ENCODE measurements at regions not wholly inside any gene's neighbourhood (a gene's known extent, or its start where the extent isn't known, plus 50 kb on each side); places are given as distances from the start of the nearest gene placed in this dataset.

GRCh38 chr10:100684688-100685235 lies 60.6 kb upstream of the PAX2 start:
- WGBS (ENCODE audit: insufficient coverage) = 7% methylated on average over 9 of the region's 9 CpGs
- H3K9me3 ChIP-seq (ENCODE audit: control extremely low read depth in 1 of 5, control insufficient read depth in 4 of 5, insufficient read depth in 2 of 5, low read depth in 1 of 5, low read length in 4 of 5) = no peaks in the 10 kb centered on the region
- no peak overlapping the region for H3K27ac ChIP-seq (ENCODE audit: insufficient read depth in 1 of 2, low read depth in 1 of 2, low read length in 2 of 2, poor library complexity in 1 of 2, severe bottlenecking in 2 of 2)
- H3K4me1 ChIP-seq (ENCODE audit: control extremely low read depth in 1 of 4, control insufficient read depth in 4 of 4, insufficient read depth in 4 of 4, low read length in 3 of 4) = peaks cover 0 to 2% (median 0%) of the 10 kb centered on the region in 4 experiments
- no peak for DNase-seq
- H3K36me3 ChIP-seq (ENCODE audit: control insufficient read depth in 4 of 4, insufficient read depth in 4 of 4, low read length in 3 of 4) = no peaks in the 10 kb centered on the region
- ChIA-PET CTCF (interaction anchor here (0.9 kb wide), 1 partner anchor 13 kb away, joined by 3 read pairs; no protein-coding TSS in a partner anchor), POLR2A (no interaction called here)
- H3K4me3 ChIP-seq (ENCODE audit: control insufficient read depth in 1 of 7, extremely low read depth in 1 of 7, insufficient read depth in 4 of 7, low read depth in 2 of 7, low read length in 6 of 7) = no peak overlapping the region
- H3K27me3 ChIP-seq (replicated peaks in 2 of 5; ENCODE audit: control insufficient read depth in 4 of 5, insufficient read depth in 5 of 5, low read length in 4 of 5) = peaks cover 22 to 100% (median 52%) of the 10 kb centered on the region in 5 experiments

- no peaks in the 10 kb centered on the region for H3K36me3 ChIP-seq (ENCODE audit: control insufficient read depth in 4 of 4, insufficient read depth in 4 of 4, low read length in 3 of 4)
- H3K4me1 ChIP-seq (ENCODE audit: control extremely low read depth in 1 of 4, control insufficient read depth in 4 of 4, insufficient read depth in 4 of 4, low read length in 3 of 4) = peaks cover 0 to 2% (median 0%) of the 10 kb centered on the region in 4 experiments
- WGBS (ENCODE audit: insufficient coverage) = 59% methylated on average over 6 of the region's 6 CpGs
- H3K27me3 ChIP-seq (replicated peaks in 2 of 5; ENCODE audit: control insufficient read depth in 4 of 5, insufficient read depth in 5 of 5, low read length in 4 of 5) = peaks cover 19 to 100% (median 52%) of the 10 kb centered on the region in 5 experiments
- H3K27ac ChIP-seq (ENCODE audit: insufficient read depth in 1 of 2, low read depth in 1 of 2, low read length in 2 of 2, poor library complexity in 1 of 2, severe bottlenecking in 2 of 2) = no peak overlapping the region
- H3K4me3 ChIP-seq (ENCODE audit: control insufficient read depth in 1 of 7, extremely low read depth in 1 of 7, insufficient read depth in 4 of 7, low read depth in 2 of 7, low read length in 6 of 7) = no peak overlapping the region
- no peaks in the 10 kb centered on the region for H3K9me3 ChIP-seq (ENCODE audit: control extremely low read depth in 1 of 5, control insufficient read depth in 4 of 5, insufficient read depth in 2 of 5, low read depth in 1 of 5, low read length in 4 of 5)
- no peak for DNase-seq
- ChIA-PET CTCF (interaction anchor here (0.9 kb wide), 1 partner anchor 13 kb away, joined by 3 read pairs; no protein-coding TSS in a partner anchor), POLR2A (no interaction called here)
These were observed 60.1 kb upstream of the PAX2 start for GRCh38 chr10:100685331-100685730.

- POLR2A ChIA-PET = no interaction called here
- Histone ChIP-seq H3K27me3 (replicated peaks in 2 of 5; ENCODE audit: control insufficient read depth in 4 of 5, insufficient read depth in 5 of 5, low read length in 4 of 5) (peaks cover 12 to 99% (median 52%) of the 10 kb centered on the region in 5 experiments), H3K27ac (ENCODE audit: insufficient read depth in 1 of 2, low read depth in 1 of 2, low read length in 2 of 2, poor library complexity in 1 of 2, severe bottlenecking in 2 of 2) (no peak overlapping the region), H3K36me3 (ENCODE audit: control insufficient read depth in 4 of 4, insufficient read depth in 4 of 4, low read length in 3 of 4) (no peaks in the 10 kb centered on the region), H3K9me3 (ENCODE audit: control extremely low read depth in 1 of 5, control insufficient read depth in 4 of 5, insufficient read depth in 2 of 5, low read depth in 1 of 5, low read length in 4 of 5) (no peaks in the 10 kb centered on the region), H3K4me1 (ENCODE audit: control extremely low read depth in 1 of 4, control insufficient read depth in 4 of 4, insufficient read depth in 4 of 4, low read length in 3 of 4) (no peaks in the 10 kb centered on the region), H3K4me3 (ENCODE audit: control insufficient read depth in 1 of 7, extremely low read depth in 1 of 7, insufficient read depth in 4 of 7, low read depth in 2 of 7, low read length in 6 of 7) (no peak overlapping the region)
- CTCF ChIA-PET = no interaction called here
- DNase-seq = no peak
- WGBS (ENCODE audit: insufficient coverage) = 32% methylated on average over 15 of the region's 28 CpGs
These were observed 58.0 kb upstream of the PAX2 start for GRCh38 chr10:100687143-100688003.

- Histone ChIP-seq H3K27me3 (replicated peaks in 2 of 5; ENCODE audit: control insufficient read depth in 4 of 5, insufficient read depth in 5 of 5, low read length in 4 of 5) (peaks cover 7 to 92% (median 48%) of the 10 kb centered on the region in 5 experiments), H3K4me1 (ENCODE audit: control extremely low read depth in 1 of 4, control insufficient read depth in 4 of 4, insufficient read depth in 4 of 4, low read length in 3 of 4) (no peaks in the 10 kb centered on the region), H3K9me3 (ENCODE audit: control extremely low read depth in 1 of 5, control insufficient read depth in 4 of 5, insufficient read depth in 2 of 5, low read depth in 1 of 5, low read length in 4 of 5) (no peaks in the 10 kb centered on the region), H3K4me3 (ENCODE audit: control insufficient read depth in 1 of 7, extremely low read depth in 1 of 7, insufficient read depth in 4 of 7, low read depth in 2 of 7, low read length in 6 of 7) (no peak overlapping the region), H3K27ac (ENCODE audit: insufficient read depth in 1 of 2, low read depth in 1 of 2, low read length in 2 of 2, poor library complexity in 1 of 2, severe bottlenecking in 2 of 2) (no peak overlapping the region), H3K36me3 (ENCODE audit: control insufficient read depth in 4 of 4, insufficient read depth in 4 of 4, low read length in 3 of 4) (no peaks in the 10 kb centered on the region)
- WGBS (ENCODE audit: insufficient coverage) = 22% methylated on average over 4 of the region's 6 CpGs
- no peak for DNase-seq
- ChIA-PET POLR2A (no interaction called here), CTCF (no interaction called here)
These were observed 57.2 kb upstream of the PAX2 start for GRCh38 chr10:100688201-100688600.

- 43% methylated on average over 1 of the region's 5 CpGs for WGBS (ENCODE audit: insufficient coverage)
- Histone ChIP-seq H3K4me1 (ENCODE audit: control extremely low read depth in 1 of 4, control insufficient read depth in 4 of 4, insufficient read depth in 4 of 4, low read length in 3 of 4) (peaks cover 0 to 6% (median 3%) of the 10 kb centered on the region in 4 experiments), H3K4me3 (ENCODE audit: control insufficient read depth in 1 of 7, extremely low read depth in 1 of 7, insufficient read depth in 4 of 7, low read depth in 2 of 7, low read length in 6 of 7) (no peak overlapping the region), H3K27ac (ENCODE audit: insufficient read depth in 1 of 2, low read depth in 1 of 2, low read length in 2 of 2, poor library complexity in 1 of 2, severe bottlenecking in 2 of 2) (no peak overlapping the region), H3K9me3 (ENCODE audit: control extremely low read depth in 1 of 5, control insufficient read depth in 4 of 5, insufficient read depth in 2 of 5, low read depth in 1 of 5, low read length in 4 of 5) (no peaks in the 10 kb centered on the region), H3K27me3 (replicated peaks in 2 of 5; ENCODE audit: control insufficient read depth in 4 of 5, insufficient read depth in 5 of 5, low read length in 4 of 5) (peaks cover 12 to 68% (median 32%) of the 10 kb centered on the region in 5 experiments), H3K36me3 (ENCODE audit: control insufficient read depth in 4 of 4, insufficient read depth in 4 of 4, low read length in 3 of 4) (no peaks in the 10 kb centered on the region)
- POLR2A ChIA-PET = interaction anchor here (0.6 kb wide), 1 partner anchor 180 kb away, joined by 3 read pairs; no protein-coding TSS in a partner anchor
- CTCF ChIA-PET = interaction anchor here (1.4 kb wide), 1 partner anchor 14 kb away, joined by 3 read pairs; no protein-coding TSS in a partner anchor
- DNase-seq = peak; percentile 15 to 59 (median 47)
These were observed 51.6 kb upstream of the PAX2 start for GRCh38 chr10:100693821-100694220.

Measured in common myeloid progenitor, CD34-positive (primary cell).